PC-3 (cell line): ENCODE measurements at regions not wholly inside any gene's neighbourhood (a gene's known extent, or its start where the extent isn't known, plus 50 kb on each side); places are given as distances from the start of the nearest gene placed in this dataset.

Experiments used
- EZH2phosphoT487 ChIP-seq: fragments of 300-600 bp; sonication (generic); IDR thresholded peaks from 2 replicates; pipeline ENCODE4 v1.6.1; 2018; ENCODE audit warnings: mild to moderate bottlenecking, antibody characterized with exemption, low read length, borderline replicate concordance
- TF ChIP-seq, protein P1 (sequence below): fragments of 300-600 bp; sonication (generic); conservative IDR thresholded peaks from 2 replicates; pipeline ENCODE4 v1.5.1; 2017; ENCODE audit warnings: antibody characterized with exemption, low read depth, mild to moderate bottlenecking, low read length

DNA sequence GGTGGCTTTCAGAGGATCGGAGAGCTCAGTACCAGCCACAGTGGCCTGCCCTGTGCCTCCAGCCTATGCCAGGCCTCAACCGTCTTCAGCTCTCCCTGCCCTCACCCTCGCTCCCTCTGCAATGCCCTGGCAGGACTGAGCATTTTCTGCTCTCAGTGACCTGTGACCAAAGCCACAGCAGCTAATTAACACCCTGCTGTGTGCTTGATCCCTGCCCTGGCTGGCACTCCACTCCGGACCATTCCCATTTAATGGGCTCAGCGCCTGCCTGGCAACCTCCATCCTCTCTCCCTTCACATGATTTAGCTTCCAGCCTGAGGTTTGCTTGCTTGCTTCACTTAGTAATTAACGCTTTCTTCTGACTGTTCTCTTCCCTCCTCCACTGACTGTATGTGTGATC, 287.5 kb downstream of the LRFN2 start:
- TF ChIP-seq, protein P1, sequence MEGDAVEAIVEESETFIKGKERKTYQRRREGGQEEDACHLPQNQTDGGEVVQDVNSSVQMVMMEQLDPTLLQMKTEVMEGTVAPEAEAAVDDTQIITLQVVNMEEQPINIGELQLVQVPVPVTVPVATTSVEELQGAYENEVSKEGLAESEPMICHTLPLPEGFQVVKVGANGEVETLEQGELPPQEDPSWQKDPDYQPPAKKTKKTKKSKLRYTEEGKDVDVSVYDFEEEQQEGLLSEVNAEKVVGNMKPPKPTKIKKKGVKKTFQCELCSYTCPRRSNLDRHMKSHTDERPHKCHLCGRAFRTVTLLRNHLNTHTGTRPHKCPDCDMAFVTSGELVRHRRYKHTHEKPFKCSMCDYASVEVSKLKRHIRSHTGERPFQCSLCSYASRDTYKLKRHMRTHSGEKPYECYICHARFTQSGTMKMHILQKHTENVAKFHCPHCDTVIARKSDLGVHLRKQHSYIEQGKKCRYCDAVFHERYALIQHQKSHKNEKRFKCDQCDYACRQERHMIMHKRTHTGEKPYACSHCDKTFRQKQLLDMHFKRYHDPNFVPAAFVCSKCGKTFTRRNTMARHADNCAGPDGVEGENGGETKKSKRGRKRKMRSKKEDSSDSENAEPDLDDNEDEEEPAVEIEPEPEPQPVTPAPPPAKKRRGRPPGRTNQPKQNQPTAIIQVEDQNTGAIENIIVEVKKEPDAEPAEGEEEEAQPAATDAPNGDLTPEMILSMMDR, result no peak
- no peak for TF ChIP-seq EZH2phosphoT487
